PC-3 (cell line): ENCODE measurements at regions not wholly inside any gene's neighbourhood (a gene's known extent, or its start where the extent isn't known, plus 50 kb on each side); places are given as distances from the start of the nearest gene placed in this dataset.

ENCODE experiments used
- ATAC-seq: fragments of 200-7000 bp; cut with Tn5 transposase; 2 replicates; pipeline ENCODE4 v1.9.1; 2020; ENCODE audit warnings: mild to moderate bottlenecking, moderate library complexity
- BruUV-seq: library from RNA; stranded (reverse); fragments of 400-500 nt; replicated peaks from 2 replicates; lab custom pipeline; 2021; lab: Mats Ljungman, UMichigan
- CTCF ChIA-PET: fragments of 300-600 bp; sonication (Branson Sonifier 250); formaldehyde crosslinking; loops from one replicate; lab custom pipeline; 2022; ENCODE audit warnings: antibody characterized with exemption; lab: Charles Lee
- POLR2A ChIA-PET: fragments of 300-600 bp; sonication (Branson Sonifier 250); formaldehyde crosslinking; loops from one replicate; lab custom pipeline; 2022; ENCODE audit warnings: antibody characterized with exemption; ENCODE audit not compliant: unreplicated experiment; lab: Charles Lee
- DNase-seq: peaks from one replicate; pipeline ENCODE4 v3.0.0-alpha.2; 2015
- H2AFZ ChIP-seq: fragments of 300-600 bp; sonication (generic); 2 replicates; pipeline ENCODE4 v1.6.0; 2016; ENCODE audit warnings: antibody characterized with exemption, low read length
- H3F3A ChIP-seq: fragments of 300-600 bp; sonication (generic); one replicate; pipeline ENCODE4 v1.6.0; 2017; ENCODE audit warnings: antibody characterized with exemption, low read length, control low read depth, mild to moderate bottlenecking; ENCODE audit not compliant: unreplicated experiment
- H3K27ac ChIP-seq: fragments of 300-600 bp; sonication (generic); 2 replicates; pipeline ENCODE4 v1.5.1; 2016; ENCODE audit warnings: mild to moderate bottlenecking, low read length
- H3K27me3 ChIP-seq: fragments of 300-600 bp; sonication (generic); 2 replicates; pipeline ENCODE4 v1.6.1; 2016; ENCODE audit warnings: low read length, mixed read lengths
- H3K36me3 ChIP-seq: fragments of 300-600 bp; sonication (generic); 2 replicates; pipeline ENCODE4 v1.6.1; 2016; ENCODE audit warnings: low read depth, mixed run types, low read length, mixed read lengths
- H3K4me1 ChIP-seq: fragments of 300-600 bp; sonication (generic); 2 replicates; pipeline ENCODE4 v1.5.1; 2016; ENCODE audit warnings: low read length; ENCODE audit not compliant: insufficient read depth
- H3K4me2 ChIP-seq: fragments of 300-600 bp; sonication (generic); 2 replicates; pipeline ENCODE4 v1.6.0; 2016; ENCODE audit warnings: low read length
- H3K4me3 ChIP-seq: fragments of 300-600 bp; sonication (generic); 2 replicates; pipeline ENCODE4 v1.5.1; 2016; ENCODE audit warnings: mild to moderate bottlenecking, low read length, mixed read lengths
- H3K79me2 ChIP-seq: fragments of 300-600 bp; sonication (generic); 2 replicates; pipeline ENCODE4 v1.6.1; 2017; ENCODE audit warnings: low read length, mixed read lengths
- H3K9ac ChIP-seq: fragments of 300-600 bp; sonication (generic); 2 replicates; pipeline ENCODE4 v1.6.0; 2016; ENCODE audit warnings: mild to moderate bottlenecking, low read length
- H3K9me2 ChIP-seq: fragments of 300-600 bp; sonication (generic); replicated peaks from 2 replicates; pipeline ENCODE4 v1.6.1; 2016; ENCODE audit warnings: mixed run types, low read length, mixed read lengths
- H3K9me3 ChIP-seq: fragments of 300-600 bp; sonication (generic); 2 replicates; pipeline ENCODE4 v1.6.1; 2016; ENCODE audit warnings: low read length, mixed read lengths
- H4K20me1 ChIP-seq: fragments of 300-600 bp; sonication (generic); 2 replicates; pipeline ENCODE4 v1.6.1; 2016; ENCODE audit warnings: low read length, mixed read lengths
- CTCF ChIP-seq: fragments of 300-600 bp; sonication (generic); conservative IDR thresholded peaks from 2 replicates; pipeline ENCODE4 v1.5.1; 2017; ENCODE audit warnings: antibody characterized with exemption, low read depth, mild to moderate bottlenecking, low read length
- EZH2 ChIP-seq: fragments of 300-600 bp; sonication (generic); IDR thresholded peaks from one replicate; pipeline ENCODE4 v1.6.1; 2017; ENCODE audit warnings: antibody characterized with exemption, mild to moderate bottlenecking, low read length; ENCODE audit not compliant: unreplicated experiment
- EZH2phosphoT487 ChIP-seq: fragments of 300-600 bp; sonication (generic); IDR thresholded peaks from 2 replicates; pipeline ENCODE4 v1.6.1; 2018; ENCODE audit warnings: mild to moderate bottlenecking, antibody characterized with exemption, low read length, borderline replicate concordance
- intact Hi-C: fragments of 100-400 bp; cut with micrococcal nuclease; formaldehyde crosslinking; loops from 2 replicates; pipeline ENCODE4 v1.9.0; 2023

- Histone ChIP-seq H3K27me3 (0 out of 2 replicates have a peak, but pooled peaks cover 11% of the 10 kb centered on the region), H2AFZ (no peak overlapping the region), H3K9me2 (no peaks in the 10 kb centered on the region), H3K9me3 (no peaks in the 10 kb centered on the region), H3K9ac (no peak overlapping the region), H3K36me3 (no peaks in the 10 kb centered on the region), H3K27ac (no peak overlapping the region), H4K20me1 (no peaks in the 10 kb centered on the region), H3F3A (no peaks in the 10 kb centered on the region), H3K79me2 (no peaks in the 10 kb centered on the region), H3K4me2 (no peak overlapping the region), H3K4me1 (no peaks in the 10 kb centered on the region), H3K4me3 (no peak overlapping the region)
- CTCF ChIA-PET, result no interaction called here
- intact Hi-C loops, result no loop called here
- DNase-seq, result no peak
- POLR2A ChIA-PET, result no interaction called here
- ATAC-seq, result no peak
- BruUV-seq, result no TSS peak
- TF ChIP-seq EZH2phosphoT487 (no peak), EZH2 (no peak), CTCF (no peak)
These were observed 135.6 kb upstream of the ZNF536 start for GRCh38 chr19:30236587-30236986.

GRCh38 chr19:30237140-30237539 is 135.0 kb upstream of the ZNF536 start:
- DNase-seq, result no peak
- Histone ChIP-seq H3K36me3 (no peaks in the 10 kb centered on the region), H4K20me1 (no peaks in the 10 kb centered on the region), H3F3A (no peaks in the 10 kb centered on the region), H3K4me1 (no peaks in the 10 kb centered on the region), H3K27ac (no peak overlapping the region), H3K27me3 (0 out of 2 replicates have a peak, but pooled peaks cover 11% of the 10 kb centered on the region), H3K79me2 (no peaks in the 10 kb centered on the region), H3K9me2 (no peaks in the 10 kb centered on the region), H3K9me3 (no peaks in the 10 kb centered on the region), H3K9ac (no peak overlapping the region), H2AFZ (no peak overlapping the region), H3K4me3 (no peak overlapping the region), H3K4me2 (no peak overlapping the region)
- intact Hi-C loops, result no loop called here
- ChIA-PET CTCF (no interaction called here), POLR2A (no interaction called here)
- TF ChIP-seq EZH2phosphoT487 (no peak), CTCF (no peak)
- no TSS peak for BruUV-seq
- ATAC-seq, result no peak

- no peak overlapping the region for H3K9ac ChIP-seq
- no peaks in the 10 kb centered on the region for H4K20me1 ChIP-seq
- H3K4me3 ChIP-seq, result no peak overlapping the region
- no peak overlapping the region for H3K4me2 ChIP-seq
- H3K4me1 ChIP-seq, result no peaks in the 10 kb centered on the region
- ChIA-PET POLR2A (no interaction called here), CTCF (no interaction called here)
- no peaks in the 10 kb centered on the region for H3K79me2 ChIP-seq
- H3K36me3 ChIP-seq, result no peaks in the 10 kb centered on the region
- no peaks in the 10 kb centered on the region for H3F3A ChIP-seq
- BruUV-seq, result no TSS peak
- H2AFZ ChIP-seq, result no peak overlapping the region
- DNase-seq (no peak), ATAC-seq (no peak)
- H3K27me3 ChIP-seq, result 0 out of 2 replicates have a peak, but pooled peaks cover 9% of the 10 kb centered on the region
- no peaks in the 10 kb centered on the region for H3K9me2 ChIP-seq
- H3K27ac ChIP-seq, result no peak overlapping the region
- no peak for TF ChIP-seq CTCF
- TF ChIP-seq EZH2, result no peak
- TF ChIP-seq EZH2phosphoT487, result no peak
- H3K9me3 ChIP-seq, result no peaks in the 10 kb centered on the region
- intact Hi-C loops, result no loop called here
These were observed 131.1 kb upstream of the ZNF536 start for GRCh38 chr19:30240904-30241695.
